ENCODE measurements at regions not wholly inside any gene's neighbourhood (a gene's known extent, or its start where the extent isn't known, plus 50 kb on each side); places are given as distances from the start of the nearest gene placed in this dataset.

DNA sequence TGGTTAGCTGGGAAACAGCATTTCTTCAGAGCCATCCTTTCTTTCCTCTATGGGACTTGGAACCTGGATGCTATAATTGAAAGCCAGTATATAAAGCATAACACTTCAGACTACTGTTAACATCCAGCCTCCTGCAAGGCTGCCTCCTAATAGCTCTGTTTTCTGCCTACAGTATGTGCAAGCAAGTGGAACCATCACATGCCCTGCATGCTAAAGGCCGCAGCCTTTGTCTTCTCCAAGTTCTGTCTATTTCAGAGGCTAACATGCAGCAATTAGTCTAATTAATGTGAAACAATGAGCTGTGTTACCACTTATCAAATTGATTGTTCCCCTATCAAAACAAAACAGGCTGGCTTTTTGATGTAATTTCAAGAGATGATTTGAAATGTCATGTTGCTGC is 82.7 kb upstream of the ESRRG start:
- no peak overlapping the region for H3K27ac ChIP-seq
- no peak overlapping the region for H3K4me3 ChIP-seq
- H3K36me3 ChIP-seq = no peaks in the 10 kb centered on the region
- no peaks in the 10 kb centered on the region for H3K27me3 ChIP-seq
- no peak for TF ChIP-seq CTCF (IDR thresholded peaks at IDR 0.05)
- TF ChIP-seq POLR2A (IDR thresholded peaks at IDR 0.05) = no peak
- intact Hi-C loops (cut with DNase I) = no loop called here
- H3K4me1 ChIP-seq = no peaks in the 10 kb centered on the region
- no peak for DNase-seq
- 100% methylated on average over 1 of the region's 1 CpG for WGBS, 2 donors
- H3K9me3 ChIP-seq = no peaks in the 10 kb centered on the region

DNA sequence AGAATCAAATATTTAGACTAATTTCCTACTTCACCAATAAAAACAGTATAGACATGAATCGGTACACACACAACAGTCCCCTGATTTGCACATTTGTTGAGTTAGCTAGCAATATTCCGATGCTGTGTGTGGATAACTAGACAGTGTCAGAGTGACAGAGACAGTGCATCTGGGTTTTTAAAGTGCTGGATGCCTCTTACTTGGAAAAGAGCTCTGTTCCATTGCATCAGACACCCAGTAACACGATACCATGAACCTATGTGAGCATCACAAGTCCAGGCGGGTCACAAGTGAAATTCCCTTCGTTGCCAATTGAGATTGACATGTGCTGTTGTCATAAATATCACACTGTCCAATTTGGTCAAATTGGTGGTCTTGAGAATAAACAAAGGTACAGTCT is 82.0 kb upstream of the ESRRG start:
- Histone ChIP-seq H3K27ac (no peak overlapping the region), H3K27me3 (no peaks in the 10 kb centered on the region), H3K36me3 (no peaks in the 10 kb centered on the region), H3K9me3 (no peaks in the 10 kb centered on the region), H3K4me3 (no peak overlapping the region), H3K4me1 (no peaks in the 10 kb centered on the region)
- intact Hi-C loops (cut with DNase I) = no loop called here
- no peak for DNase-seq
- no peak for TF ChIP-seq POLR2A (IDR thresholded peaks at IDR 0.05)
- TF ChIP-seq CTCF (IDR thresholded peaks at IDR 0.05) = no peak
- WGBS, 2 donors = 55 to 59% methylated on average over 5 of the region's 5 CpGs

DNA sequence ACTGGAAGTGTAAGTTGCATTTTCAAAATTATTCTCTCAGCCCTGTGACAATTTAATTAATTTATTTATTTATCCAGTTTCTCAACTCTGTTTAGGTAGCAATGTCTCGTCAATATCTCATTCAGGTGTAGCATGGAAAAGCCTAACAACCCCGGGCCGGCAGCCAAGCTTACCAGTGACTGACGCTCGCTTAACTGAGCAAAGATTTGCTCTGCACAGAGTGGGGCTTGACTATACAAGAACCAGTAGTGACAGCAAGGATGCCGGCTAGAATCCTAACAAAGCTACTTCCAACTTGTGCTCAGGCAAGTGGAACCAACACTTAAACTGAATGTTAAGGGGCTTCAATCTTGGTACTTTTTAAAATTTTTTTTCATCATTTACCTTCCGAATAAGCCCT is 80.9 kb upstream of the ESRRG start:
- intact Hi-C loops (cut with DNase I) = no loop called here
- TF ChIP-seq CTCF (IDR thresholded peaks at IDR 0.05) (no peak), POLR2A (IDR thresholded peaks at IDR 0.05) (no peak)
- Histone ChIP-seq H3K9me3 (no peaks in the 10 kb centered on the region), H3K27me3 (no peaks in the 10 kb centered on the region), H3K4me3 (no peak overlapping the region), H3K36me3 (no peaks in the 10 kb centered on the region), H3K27ac (no peak overlapping the region), H3K4me1 (no peaks in the 10 kb centered on the region)
- 32 to 42% methylated on average over 7 of the region's 7 CpGs for WGBS, 2 donors
- DNase-seq = no peak

DNA sequence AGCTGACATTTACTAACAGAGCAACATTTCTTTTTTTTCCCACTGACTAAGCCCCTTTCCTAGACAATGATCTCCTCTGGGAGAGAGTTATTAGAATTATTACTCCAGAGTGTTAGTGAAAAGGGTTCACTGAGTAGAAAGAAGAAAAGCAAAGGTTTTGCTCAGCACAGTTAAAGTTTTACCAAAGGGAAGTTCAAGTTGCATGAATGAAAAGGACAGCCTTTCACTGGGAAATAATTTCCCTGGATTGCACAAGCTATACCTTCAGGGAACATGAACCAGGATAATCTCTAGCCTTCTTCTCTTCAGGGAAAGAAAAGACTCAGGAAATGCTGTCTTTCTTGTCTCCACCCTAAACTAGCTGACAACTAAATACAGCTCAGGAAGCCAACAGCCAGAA is 71.4 kb upstream of the ESRRG start:
- Histone ChIP-seq H3K4me3 (no peak overlapping the region), H3K9me3 (no peaks in the 10 kb centered on the region), H3K27me3 (no peaks in the 10 kb centered on the region), H3K36me3 (no peaks in the 10 kb centered on the region), H3K27ac (no peak overlapping the region), H3K4me1 (no peaks in the 10 kb centered on the region)
- no peak for DNase-seq
- intact Hi-C loops (cut with DNase I) = no loop called here
- TF ChIP-seq CTCF (IDR thresholded peaks at IDR 0.05) = no peak
- TF ChIP-seq POLR2A (IDR thresholded peaks at IDR 0.05) = no peak

- H3K4me1 ChIP-seq = no peaks in the 10 kb centered on the region
- TF ChIP-seq POLR2A (IDR thresholded peaks at IDR 0.05) (no peak), CTCF (IDR thresholded peaks at IDR 0.05) (no peak)
- intact Hi-C loops (cut with DNase I) = no loop called here
- no peaks in the 10 kb centered on the region for H3K27me3 ChIP-seq
- no peaks in the 10 kb centered on the region for H3K36me3 ChIP-seq
- no peak for DNase-seq
- H3K4me3 ChIP-seq = no peak overlapping the region
- H3K9me3 ChIP-seq = no peaks in the 10 kb centered on the region
- no peak overlapping the region for H3K27ac ChIP-seq
- 66 to 77% methylated on average over 4 of the region's 4 CpGs for WGBS, 2 donors
These were observed 70.7 kb upstream of the ESRRG start for GRCh38 chr1:216793973-216794372.
